ENCODE measurements at regions not wholly inside any gene's neighbourhood (a gene's known extent, or its start where the extent isn't known, plus 50 kb on each side); places are given as distances from the start of the nearest gene placed in this dataset.
A peak's percentile ranks its signal among the peaks of the same experiment; 100 is the strongest.

GRCh38 chr7:20270867-20271266 is 53.7 kb upstream of the MACC1 start:
- Histone ChIP-seq H2AFZ (ENCODE audit: low read depth, low read length) (no peak overlapping the region), H3K23ac (ENCODE audit: low read length in 2 of 2) (no peak overlapping the region), H3K4ac (ENCODE audit: low read depth in 1 of 2, low read length in 2 of 2) (no peak overlapping the region), H3K9me3 (ENCODE audit: control insufficient read depth, low read length) (no peaks in the 10 kb centered on the region), H4K91ac (ENCODE audit: low read length) (no peak overlapping the region), H3K36me3 (ENCODE audit: control insufficient read depth in 1 of 2, insufficient read depth in 2 of 2, low read depth in 1 of 2, low read length in 2 of 2) (no peaks in the 10 kb centered on the region), H3K79me1 (replicated peaks; ENCODE audit: low read length, poor library complexity, severe bottlenecking) (no peaks in the 10 kb centered on the region), H2AK5ac (ENCODE audit: low read length, severe bottlenecking) (no peak overlapping the region), H3K4me1 (ENCODE audit: control insufficient read depth, insufficient read depth, low read depth, low read length) (no peaks in the 10 kb centered on the region), H2BK5ac (ENCODE audit: low read depth, low read length, poor library complexity, severe bottlenecking) (no peak overlapping the region), H2BK15ac (ENCODE audit: low read depth, poor library complexity, severe bottlenecking) (no peak overlapping the region), H2BK120ac (ENCODE audit: low read depth, low read length) (no peak overlapping the region), H3K27me3 (ENCODE audit: control insufficient read depth in 1 of 2, insufficient read depth in 1 of 2, low read length in 2 of 2) (no peaks in the 10 kb centered on the region), H4K8ac (ENCODE audit: low read length) (no peak overlapping the region), H3K4me3 (ENCODE audit: insufficient read depth in 1 of 2, low read depth in 1 of 2, low read length in 2 of 2) (no peak overlapping the region), H3K14ac (ENCODE audit: low read length in 2 of 2) (no peak overlapping the region), H3K4me2 (ENCODE audit: low read length, poor library complexity, severe bottlenecking) (no peak overlapping the region), H2BK12ac (ENCODE audit: low read length in 2 of 2) (no peak overlapping the region), H3K18ac (ENCODE audit: low read depth in 1 of 2, low read length in 2 of 2) (no peak overlapping the region), H3K27ac (ENCODE audit: low read length, poor library complexity, severe bottlenecking) (no peak overlapping the region), H3K9ac (ENCODE audit: low read length) (no peak overlapping the region)
- WGBS: no CpG with 5 or more reads among the region's 2 CpGs
- DNase-seq: peak; percentile 27

- no peak overlapping the region for H2AFZ ChIP-seq (ENCODE audit: low read depth, low read length)
- no peak overlapping the region for H2BK5ac ChIP-seq (ENCODE audit: low read depth, low read length, poor library complexity, severe bottlenecking)
- no peak overlapping the region for H2BK120ac ChIP-seq (ENCODE audit: low read depth, low read length)
- no CpG with 5 or more reads among the region's 1 CpG for WGBS
- H3K9me3 ChIP-seq (ENCODE audit: control insufficient read depth, low read length): no peaks in the 10 kb centered on the region
- no peak for DNase-seq
- no peak overlapping the region for H2BK15ac ChIP-seq (ENCODE audit: low read depth, poor library complexity, severe bottlenecking)
- no peak overlapping the region for H3K18ac ChIP-seq (ENCODE audit: low read depth in 1 of 2, low read length in 2 of 2)
- H2BK12ac ChIP-seq (ENCODE audit: low read length in 2 of 2): no peak overlapping the region
- no peak overlapping the region for H3K23ac ChIP-seq (ENCODE audit: low read length in 2 of 2)
- no peak overlapping the region for H3K27ac ChIP-seq (ENCODE audit: low read length, poor library complexity, severe bottlenecking)
- H2AK5ac ChIP-seq (ENCODE audit: low read length, severe bottlenecking): no peak overlapping the region
- H3K14ac ChIP-seq (ENCODE audit: low read length in 2 of 2): no peak overlapping the region
- no peaks in the 10 kb centered on the region for H3K79me1 ChIP-seq (replicated peaks; ENCODE audit: low read length, poor library complexity, severe bottlenecking)
- no peak overlapping the region for H3K4ac ChIP-seq (ENCODE audit: low read depth in 1 of 2, low read length in 2 of 2)
- no peaks in the 10 kb centered on the region for H3K36me3 ChIP-seq (ENCODE audit: control insufficient read depth in 1 of 2, insufficient read depth in 2 of 2, low read depth in 1 of 2, low read length in 2 of 2)
- H3K9ac ChIP-seq (ENCODE audit: low read length): no peak overlapping the region
- H4K8ac ChIP-seq (ENCODE audit: low read length): no peak overlapping the region
- no peak overlapping the region for H4K91ac ChIP-seq (ENCODE audit: low read length)
- H3K4me1 ChIP-seq (ENCODE audit: control insufficient read depth, insufficient read depth, low read depth, low read length): no peaks in the 10 kb centered on the region
- H3K27me3 ChIP-seq (ENCODE audit: control insufficient read depth in 1 of 2, insufficient read depth in 1 of 2, low read length in 2 of 2): no peaks in the 10 kb centered on the region
- H3K4me2 ChIP-seq (ENCODE audit: low read length, poor library complexity, severe bottlenecking): no peak overlapping the region
- H3K4me3 ChIP-seq (ENCODE audit: insufficient read depth in 1 of 2, low read depth in 1 of 2, low read length in 2 of 2): no peak overlapping the region
Observed at GRCh38 chr7:20275637-20276036, 55.1 kb upstream of the ITGB8 start.

- Histone ChIP-seq H2BK12ac (ENCODE audit: low read length in 2 of 2) (no peak overlapping the region), H2BK15ac (ENCODE audit: low read depth, poor library complexity, severe bottlenecking) (no peak overlapping the region), H2BK120ac (ENCODE audit: low read depth, low read length) (no peak overlapping the region), H3K9ac (ENCODE audit: low read length) (no peak overlapping the region), H3K27ac (ENCODE audit: low read length, poor library complexity, severe bottlenecking) (no peak overlapping the region), H4K8ac (ENCODE audit: low read length) (no peak overlapping the region), H3K79me1 (replicated peaks; ENCODE audit: low read length, poor library complexity, severe bottlenecking) (no peaks in the 10 kb centered on the region), H2AFZ (ENCODE audit: low read depth, low read length) (no peak overlapping the region), H3K14ac (ENCODE audit: low read length in 2 of 2) (no peak overlapping the region), H3K36me3 (ENCODE audit: control insufficient read depth in 1 of 2, insufficient read depth in 2 of 2, low read depth in 1 of 2, low read length in 2 of 2) (no peaks in the 10 kb centered on the region), H3K4me2 (ENCODE audit: low read length, poor library complexity, severe bottlenecking) (no peak overlapping the region), H2BK5ac (ENCODE audit: low read depth, low read length, poor library complexity, severe bottlenecking) (no peak overlapping the region), H2AK5ac (ENCODE audit: low read length, severe bottlenecking) (no peak overlapping the region), H3K9me3 (ENCODE audit: control insufficient read depth, low read length) (no peaks in the 10 kb centered on the region), H3K23ac (ENCODE audit: low read length in 2 of 2) (no peak overlapping the region), H3K27me3 (ENCODE audit: control insufficient read depth in 1 of 2, insufficient read depth in 1 of 2, low read length in 2 of 2) (no peaks in the 10 kb centered on the region), H3K18ac (ENCODE audit: low read depth in 1 of 2, low read length in 2 of 2) (no peak overlapping the region), H3K4ac (ENCODE audit: low read depth in 1 of 2, low read length in 2 of 2) (no peak overlapping the region), H3K4me1 (ENCODE audit: control insufficient read depth, insufficient read depth, low read depth, low read length) (no peaks in the 10 kb centered on the region), H3K4me3 (ENCODE audit: insufficient read depth in 1 of 2, low read depth in 1 of 2, low read length in 2 of 2) (no peak overlapping the region), H4K91ac (ENCODE audit: low read length) (no peak overlapping the region)
- 89% methylated on average over 2 of the region's 2 CpGs for WGBS
- no peak for DNase-seq
Observed at GRCh38 chr7:20276705-20277472, 53.8 kb upstream of the ITGB8 start.

- no peak for DNase-seq
- WGBS: no CpG with 5 or more reads among the region's 4 CpGs
- Histone ChIP-seq H3K23ac (ENCODE audit: low read length in 2 of 2) (no peak overlapping the region), H3K9ac (ENCODE audit: low read length) (no peak overlapping the region), H2BK12ac (ENCODE audit: low read length in 2 of 2) (no peak overlapping the region), H2AFZ (ENCODE audit: low read depth, low read length) (no peak overlapping the region), H3K4me1 (ENCODE audit: control insufficient read depth, insufficient read depth, low read depth, low read length) (no peaks in the 10 kb centered on the region), H3K4me3 (ENCODE audit: insufficient read depth in 1 of 2, low read depth in 1 of 2, low read length in 2 of 2) (no peak overlapping the region), H3K4me2 (ENCODE audit: low read length, poor library complexity, severe bottlenecking) (no peak overlapping the region), H2BK5ac (ENCODE audit: low read depth, low read length, poor library complexity, severe bottlenecking) (no peak overlapping the region), H4K91ac (ENCODE audit: low read length) (no peak overlapping the region), H3K9me3 (ENCODE audit: control insufficient read depth, low read length) (no peaks in the 10 kb centered on the region), H3K4ac (ENCODE audit: low read depth in 1 of 2, low read length in 2 of 2) (no peak overlapping the region), H3K27ac (ENCODE audit: low read length, poor library complexity, severe bottlenecking) (no peak overlapping the region), H3K36me3 (ENCODE audit: control insufficient read depth in 1 of 2, insufficient read depth in 2 of 2, low read depth in 1 of 2, low read length in 2 of 2) (no peaks in the 10 kb centered on the region), H4K8ac (ENCODE audit: low read length) (no peak overlapping the region), H3K18ac (ENCODE audit: low read depth in 1 of 2, low read length in 2 of 2) (no peak overlapping the region), H2BK15ac (ENCODE audit: low read depth, poor library complexity, severe bottlenecking) (no peak overlapping the region), H3K14ac (ENCODE audit: low read length in 2 of 2) (no peak overlapping the region), H3K79me1 (replicated peaks; ENCODE audit: low read length, poor library complexity, severe bottlenecking) (no peaks in the 10 kb centered on the region), H2BK120ac (ENCODE audit: low read depth, low read length) (no peak overlapping the region), H2AK5ac (ENCODE audit: low read length, severe bottlenecking) (no peak overlapping the region), H3K27me3 (ENCODE audit: control insufficient read depth in 1 of 2, insufficient read depth in 1 of 2, low read length in 2 of 2) (no peaks in the 10 kb centered on the region)
Observed at GRCh38 chr7:20279979-20280378, 50.7 kb upstream of the ITGB8 start.

Data from mesenchymal stem cell (in vitro differentiated cells and primary cell).